Subcutaneous abdominal adipose tissue (tissue), 5 donors: ENCODE measurements at regions not wholly inside any gene's neighbourhood (a gene's known extent, or its start where the extent isn't known, plus 50 kb on each side); places are given as distances from the start of the nearest gene placed in this dataset.

Experiments used
- H3K27ac ChIP-seq: one replicate; pipeline ENCODE4 v1.7.0; 2013; ENCODE audit warnings: low read depth, mild to moderate bottlenecking, inconsistent platforms, low read length, moderate library complexity
- H3K27me3 ChIP-seq, 5 donors: one replicate each; pipeline ENCODE4 v1.7.0; 2013; ENCODE audit warnings: low read length in 5 of 5, inconsistent platforms in 1 of 5; ENCODE audit not compliant: control insufficient read depth in 5 of 5, insufficient read depth in 4 of 5
- H3K36me3 ChIP-seq, 5 donors: one replicate each; pipeline ENCODE4 v1.7.0; 2013; ENCODE audit warnings: low read length in 5 of 5; ENCODE audit not compliant: control insufficient read depth in 5 of 5, insufficient read depth in 5 of 5
- H3K4me1 ChIP-seq, 5 donors: one replicate each; pipeline ENCODE4 v1.7.0; 2013; ENCODE audit warnings: low read length in 5 of 5, mild to moderate bottlenecking in 3 of 5, moderate library complexity in 1 of 5; ENCODE audit not compliant: control insufficient read depth in 5 of 5, insufficient read depth in 5 of 5
- H3K4me3 ChIP-seq, 5 donors: one replicate each; pipeline ENCODE4 v1.7.0; 2013; ENCODE audit warnings: low read length in 5 of 5, low read depth in 1 of 5
- H3K9ac ChIP-seq, 5 donors: one replicate each; pipeline ENCODE4 v1.7.0; 2013; ENCODE audit warnings: low read length in 5 of 5, mild to moderate bottlenecking in 4 of 5, moderate library complexity in 3 of 5
- H3K9me3 ChIP-seq, 5 donors: one replicate each; pipeline ENCODE4 v1.7.0; 2013; ENCODE audit warnings: low read length in 5 of 5; ENCODE audit not compliant: control insufficient read depth in 5 of 5
- donor health status: healthy.
- donor health status: healthy.
- donor health status: healthy.
- donor health status: healthy.
- donor health status: healthy.

GRCh38 chr4:43718369-43718768, 730.2 kb downstream of the KCTD8 start:
- H3K27me3 ChIP-seq: no peaks in the 10 kb centered on the region
- H3K4me1 ChIP-seq: no peaks in the 10 kb centered on the region
- H3K9ac ChIP-seq: no peak overlapping the region
- H3K27ac ChIP-seq: no peak overlapping the region
- H3K9me3 ChIP-seq: no peaks in the 10 kb centered on the region
- H3K36me3 ChIP-seq: no peaks in the 10 kb centered on the region
- H3K4me3 ChIP-seq: no peak overlapping the region

DNA sequence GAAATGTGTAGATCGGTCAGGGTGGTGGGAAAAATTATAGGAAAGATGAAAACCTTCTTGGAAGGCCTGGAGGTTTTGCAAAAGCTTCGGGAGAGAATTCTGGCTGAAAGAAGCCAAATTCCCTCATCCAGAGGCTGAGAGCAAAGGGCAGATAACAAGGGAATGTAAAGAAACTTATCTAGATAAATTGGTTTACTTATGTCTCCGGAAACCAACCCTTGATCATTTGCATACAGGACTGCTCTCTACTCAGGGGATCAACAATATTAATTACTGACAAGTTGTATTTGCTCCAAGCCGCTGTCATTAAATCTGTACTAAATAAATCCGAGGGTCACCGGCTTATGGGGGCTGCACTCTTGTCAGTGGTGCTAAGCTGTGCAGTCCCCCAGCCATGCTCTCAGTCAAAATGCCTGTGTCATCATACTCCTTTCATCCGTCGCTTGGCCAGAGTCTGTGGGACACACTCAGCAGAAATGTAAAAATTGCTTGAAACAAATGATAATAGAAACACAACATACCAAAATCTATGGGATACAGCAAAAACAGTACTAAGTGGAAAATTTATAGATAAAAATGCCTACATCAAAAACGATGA, 715.7 kb downstream of the KCTD8 start:
- Histone ChIP-seq H3K27ac (no peak overlapping the region), H3K9ac (no peak overlapping the region), H3K4me3 (no peak overlapping the region), H3K4me1 (no peaks in the 10 kb centered on the region), H3K27me3 (no peaks in the 10 kb centered on the region), H3K36me3 (no peaks in the 10 kb centered on the region), H3K9me3 (peaks cover 0 to 12% (median 6%) of the 10 kb centered on the region in 5 donors)

- Histone ChIP-seq H3K4me1 (no peaks in the 10 kb centered on the region), H3K27ac (no peak overlapping the region), H3K4me3 (no peak overlapping the region), H3K36me3 (no peaks in the 10 kb centered on the region), H3K9ac (no peak overlapping the region), H3K27me3 (no peaks in the 10 kb centered on the region), H3K9me3 (no peaks in the 10 kb centered on the region)
Observed at GRCh38 chr4:43742083-43742482, 706.5 kb downstream of the KCTD8 start.

DNA sequence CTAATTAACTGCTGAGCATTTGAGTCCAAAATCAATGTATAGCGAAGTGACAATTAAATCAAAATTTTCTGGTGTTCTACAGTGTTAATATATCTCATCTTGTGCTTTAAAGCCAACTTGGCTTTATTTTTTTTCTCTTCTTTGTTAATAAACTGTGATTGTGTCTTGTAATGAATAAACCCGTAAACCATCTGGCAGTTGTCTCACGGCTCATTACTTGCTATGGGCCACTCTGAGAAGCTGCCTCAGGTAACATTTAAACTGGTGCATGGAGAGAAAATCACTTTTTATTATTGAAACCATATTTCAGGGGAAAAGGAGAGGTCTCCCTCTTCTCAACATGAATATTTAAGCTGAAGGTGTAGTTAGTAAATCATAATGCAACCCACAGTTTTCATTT, 694.0 kb downstream of the KCTD8 start:
- no peaks in the 10 kb centered on the region for H3K36me3 ChIP-seq

GRCh38 chr4:43757147-43757546, 691.5 kb downstream of the KCTD8 start:
- Histone ChIP-seq H3K9me3 (peaks cover 0 to 4% (median 0%) of the 10 kb centered on the region in 5 donors), H3K4me3 (no peak overlapping the region), H3K36me3 (no peaks in the 10 kb centered on the region), H3K9ac (no peak overlapping the region), H3K4me1 (no peaks in the 10 kb centered on the region), H3K27me3 (no peaks in the 10 kb centered on the region), H3K27ac (no peak overlapping the region)

More for the DNA sequence above, 694.0 kb downstream of the KCTD8 start:
- Histone ChIP-seq H3K4me1 (no peaks in the 10 kb centered on the region), H3K27ac (no peak overlapping the region), H3K9me3 (peaks cover 0 to 4% (median 0%) of the 10 kb centered on the region in 5 donors), H3K27me3 (no peaks in the 10 kb centered on the region), H3K4me3 (no peak overlapping the region), H3K9ac (no peak overlapping the region)

GRCh38 chr4:43758836-43759235, 689.8 kb downstream of the KCTD8 start:
- Histone ChIP-seq H3K4me3 (no peak overlapping the region), H3K27me3 (no peaks in the 10 kb centered on the region), H3K4me1 (no peaks in the 10 kb centered on the region), H3K36me3 (no peaks in the 10 kb centered on the region), H3K9ac (no peak overlapping the region), H3K27ac (no peak overlapping the region), H3K9me3 (no peaks in the 10 kb centered on the region)

- no peaks in the 10 kb centered on the region for H3K36me3 ChIP-seq
- no peak overlapping the region for H3K4me3 ChIP-seq
- H3K4me1 ChIP-seq: no peaks in the 10 kb centered on the region
- H3K27ac ChIP-seq: no peak overlapping the region
- H3K9ac ChIP-seq: no peak overlapping the region
- H3K9me3 ChIP-seq: no peaks in the 10 kb centered on the region
- no peaks in the 10 kb centered on the region for H3K27me3 ChIP-seq
Observed at GRCh38 chr4:43763029-43763610, 685.5 kb downstream of the KCTD8 start.

GRCh38 chr4:43765514-43765913, 683.1 kb downstream of the KCTD8 start:
- no peaks in the 10 kb centered on the region for H3K36me3 ChIP-seq
- H3K9me3 ChIP-seq: peaks cover 0 to 2% (median 0%) of the 10 kb centered on the region in 5 donors
- no peak overlapping the region for H3K9ac ChIP-seq
- no peak overlapping the region for H3K27ac ChIP-seq
- H3K27me3 ChIP-seq: no peaks in the 10 kb centered on the region
- H3K4me3 ChIP-seq: no peak overlapping the region
- H3K4me1 ChIP-seq: no peaks in the 10 kb centered on the region

DNA sequence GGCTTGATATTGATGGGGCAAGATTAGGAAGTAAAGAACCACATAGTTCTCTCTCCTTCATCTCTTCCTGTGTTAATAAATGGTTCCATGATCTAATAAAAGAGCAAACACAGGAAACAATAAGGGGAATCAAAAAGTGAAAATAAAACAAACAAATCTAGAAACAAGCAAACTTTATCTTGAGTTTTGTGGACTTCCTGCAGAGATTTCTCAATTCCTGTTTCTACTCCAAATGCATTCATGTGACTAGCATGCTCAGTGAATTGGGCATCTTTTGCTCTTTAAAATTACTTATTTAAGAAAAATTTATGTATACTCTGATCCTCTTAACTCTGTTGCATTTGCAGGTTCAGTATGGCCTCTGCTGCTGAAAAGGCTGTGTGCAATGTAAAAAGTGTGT, 682.0 kb downstream of the KCTD8 start:
- Histone ChIP-seq H3K4me3 (no peak overlapping the region), H3K9me3 (peaks cover 0 to 2% (median 0%) of the 10 kb centered on the region in 5 donors), H3K4me1 (no peaks in the 10 kb centered on the region), H3K27ac (no peak overlapping the region), H3K9ac (no peak overlapping the region), H3K27me3 (no peaks in the 10 kb centered on the region), H3K36me3 (no peaks in the 10 kb centered on the region)

DNA sequence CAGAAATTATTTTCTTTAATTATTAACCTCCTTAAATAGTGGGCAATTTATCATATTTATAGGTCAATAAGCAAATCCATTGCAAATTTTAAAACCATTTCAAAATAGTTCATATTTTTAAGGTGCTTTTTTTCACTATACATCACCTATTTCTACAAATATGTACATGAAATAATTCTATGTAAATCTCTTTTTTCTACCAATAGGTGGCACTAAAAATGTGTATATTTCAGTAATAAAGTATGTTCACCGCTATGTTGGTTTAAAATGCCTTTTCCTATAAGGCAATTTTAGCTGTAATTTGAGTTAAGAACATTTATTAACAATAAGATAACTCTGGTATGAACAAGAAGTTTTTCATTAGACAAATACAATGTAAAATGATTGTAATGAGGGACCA, 672.2 kb downstream of the KCTD8 start:
- Histone ChIP-seq H3K9ac (no peak overlapping the region), H3K36me3 (no peaks in the 10 kb centered on the region), H3K27me3 (no peaks in the 10 kb centered on the region), H3K4me3 (no peak overlapping the region), H3K9me3 (no peaks in the 10 kb centered on the region), H3K27ac (no peak overlapping the region), H3K4me1 (no peaks in the 10 kb centered on the region)
